Neuronal stem cell (in vitro differentiated cells): ENCODE measurements at regions not wholly inside any gene's neighbourhood (a gene's known extent, or its start where the extent isn't known, plus 50 kb on each side); places are given as distances from the start of the nearest gene placed in this dataset.

Source experiments
- DNase-seq: peaks from one replicate; pipeline ENCODE4 v3.0.0-alpha.2; 2013; ENCODE audit warnings: low spot score
- H2AFZ ChIP-seq: one replicate; pipeline ENCODE4 v1.6.1; 2013; ENCODE audit warnings: mild to moderate bottlenecking, low read length, inconsistent platforms
- H2AK5ac ChIP-seq: 2 replicates; pipeline ENCODE4 v1.6.1; 2013; ENCODE audit warnings: low read depth, mild to moderate bottlenecking, inconsistent platforms, low read length, moderate library complexity, mixed read lengths
- H2BK120ac ChIP-seq: 2 replicates; pipeline ENCODE4 v1.6.1; 2013; ENCODE audit warnings: low read depth, mild to moderate bottlenecking, inconsistent platforms, low read length, moderate library complexity, mixed read lengths
- H2BK12ac ChIP-seq: one replicate; pipeline ENCODE4 v1.6.1; 2013; ENCODE audit warnings: low read length, inconsistent platforms
- H2BK15ac ChIP-seq: 2 replicates; pipeline ENCODE4 v1.6.1; 2013; ENCODE audit warnings: mild to moderate bottlenecking, low read length, inconsistent platforms, mixed read lengths
- H2BK5ac ChIP-seq: one replicate; pipeline ENCODE4 v1.6.1; 2013; ENCODE audit warnings: inconsistent platforms, mild to moderate bottlenecking, low read length, moderate library complexity
- H3K14ac ChIP-seq: one replicate; pipeline ENCODE4 v1.6.1; 2013; ENCODE audit warnings: low read length, inconsistent platforms
- H3K18ac ChIP-seq: 2 replicates; pipeline ENCODE4 v1.6.1; 2013; ENCODE audit warnings: low read length, inconsistent platforms
- H3K23ac ChIP-seq: 2 replicates; pipeline ENCODE4 v1.6.1; 2013; ENCODE audit warnings: low read depth, mild to moderate bottlenecking, mixed read lengths, low read length, inconsistent platforms; ENCODE audit not compliant: poor library complexity
- H3K27ac ChIP-seq: replicated peaks from 3 replicates; pipeline ENCODE4 v1.5.1; 2013; ENCODE audit warnings: low read length, inconsistent platforms
- H3K27me3 ChIP-seq, 3 experiments: 2 replicates each; pipeline ENCODE4 v1.6.1; 2013; ENCODE audit warnings: low read length in 3 of 3, mild to moderate bottlenecking in 2 of 3, inconsistent platforms in 1 of 3, low read depth in 1 of 3, mixed read lengths in 1 of 3, moderate library complexity in 1 of 3; ENCODE audit not compliant: control insufficient read depth in 3 of 3, insufficient read depth in 3 of 3
- H3K36me3 ChIP-seq, 2 donors: replicated peaks in 1 of 2; 2 replicates each; pipeline ENCODE4 v1.6.1; 2013; ENCODE audit warnings: low read length in 2 of 2; ENCODE audit not compliant: control insufficient read depth in 2 of 2, insufficient read depth in 2 of 2
- H3K4ac ChIP-seq: 2 replicates; pipeline ENCODE4 v1.6.1; 2013; ENCODE audit warnings: inconsistent platforms, mild to moderate bottlenecking, low read length, moderate library complexity
- H3K4me1 ChIP-seq, 2 donors: 1 replicate in 1 of 2; 2 replicates in 1 of 2; pipeline ENCODE4 v1.6.1; 2013; ENCODE audit warnings: low read length in 2 of 2, low read depth in 1 of 2; ENCODE audit not compliant: control insufficient read depth in 2 of 2, insufficient read depth in 1 of 2
- H3K4me2 ChIP-seq: one replicate; pipeline ENCODE4 v1.6.1; 2013; ENCODE audit warnings: mild to moderate bottlenecking, low read length, inconsistent platforms; ENCODE audit not compliant: insufficient read depth, poor library complexity, severe bottlenecking
- H3K4me3 ChIP-seq, 2 donors: 2 replicates each; pipeline ENCODE4 v1.5.1; 2013; ENCODE audit warnings: low read length in 2 of 2, mild to moderate bottlenecking in 2 of 2, inconsistent platforms in 1 of 2, moderate library complexity in 1 of 2
- H3K79me1 ChIP-seq: one replicate; pipeline ENCODE4 v1.6.1; 2013; ENCODE audit warnings: low read depth, mild to moderate bottlenecking, inconsistent platforms, low read length, moderate library complexity
- H3K9ac ChIP-seq: one replicate; pipeline ENCODE4 v1.6.1; 2013; ENCODE audit warnings: mild to moderate bottlenecking, low read depth, low read length, inconsistent platforms; ENCODE audit not compliant: poor library complexity
- H3K9me3 ChIP-seq, 2 donors: replicated peaks in 1 of 2; 2 replicates each; pipeline versions ENCODE3 to v1.6.1; 2013; ENCODE audit warnings: low read length in 2 of 2, mild to moderate bottlenecking in 2 of 2, inconsistent platforms in 1 of 2, low read depth in 1 of 2, mixed read lengths in 1 of 2, moderate library complexity in 1 of 2; ENCODE audit not compliant: control insufficient read depth in 2 of 2, insufficient read depth in 1 of 2
- H4K8ac ChIP-seq: one replicate; pipeline ENCODE4 v1.6.1; 2013; ENCODE audit warnings: low read depth, mild to moderate bottlenecking, inconsistent platforms, low read length, moderate library complexity
- H4K91ac ChIP-seq: one replicate; pipeline ENCODE4 v1.6.1; 2013; ENCODE audit warnings: low read length, low read depth, mild to moderate bottlenecking, inconsistent platforms; ENCODE audit not compliant: poor library complexity
- WGBS, 2 donors: extraction: QIAGEN DNeasy Blood & Tissue Kit; methylation state at CpG; one replicate each; pipeline ENCODE4 v1.1.7; 2013; ENCODE audit warnings: missing lambda C conversion rate in 2 of 2, mixed read lengths in 1 of 2; ENCODE audit not compliant: insufficient read length in 2 of 2, insufficient replicate concordance in 1 of 2; ENCODE audit errors: extremely low coverage in 2 of 2; 5-methylcytosine and 5-hydroxymethylcytosine counted together

- no peak overlapping the region for H3K27ac ChIP-seq
- H2BK5ac ChIP-seq, result no peak overlapping the region
- no peak overlapping the region for H2BK12ac ChIP-seq
- no peak overlapping the region for H3K4me3 ChIP-seq
- H4K91ac ChIP-seq, result no peak overlapping the region
- no peak overlapping the region for H2AK5ac ChIP-seq
- H3K9me3 ChIP-seq, result no peaks in the 10 kb centered on the region
- no peak overlapping the region for H3K18ac ChIP-seq
- no CpG with 5 or more reads among the region's 1 CpG for WGBS, 2 donors
- no peak overlapping the region for H3K4me2 ChIP-seq
- H2AFZ ChIP-seq, result no peak overlapping the region
- no peak overlapping the region for H3K23ac ChIP-seq
- no peak overlapping the region for H3K9ac ChIP-seq
- H3K4me1 ChIP-seq, result no peaks in the 10 kb centered on the region
- H3K4ac ChIP-seq, result no peak overlapping the region
- no peak overlapping the region for H2BK120ac ChIP-seq
- no peaks in the 10 kb centered on the region for H3K79me1 ChIP-seq
- H3K36me3 ChIP-seq, result no peaks in the 10 kb centered on the region
- no peak overlapping the region for H4K8ac ChIP-seq
- H2BK15ac ChIP-seq, result no peak overlapping the region
- no peak overlapping the region for H3K14ac ChIP-seq
- H3K27me3 ChIP-seq, result no peaks in the 10 kb centered on the region
- no peak for DNase-seq
Observed at GRCh38 chr2:48852938-48853337, 97.4 kb upstream of the LHCGR start.

- DNase-seq, result no peak
- Histone ChIP-seq H3K9ac (no peak overlapping the region), H3K23ac (no peak overlapping the region), H4K8ac (no peak overlapping the region), H2BK5ac (no peak overlapping the region), H3K9me3 (no peaks in the 10 kb centered on the region), H3K36me3 (no peaks in the 10 kb centered on the region), H3K4me1 (no peaks in the 10 kb centered on the region), H3K4me3 (no peak overlapping the region), H4K91ac (no peak overlapping the region), H2BK120ac (no peak overlapping the region), H2BK12ac (no peak overlapping the region), H2AK5ac (no peak overlapping the region), H3K4me2 (no peak overlapping the region), H3K4ac (no peak overlapping the region), H3K79me1 (no peaks in the 10 kb centered on the region), H3K27ac (no peak overlapping the region), H3K14ac (no peak overlapping the region), H2BK15ac (no peak overlapping the region), H2AFZ (no peak overlapping the region), H3K18ac (no peak overlapping the region), H3K27me3 (no peaks in the 10 kb centered on the region)
- WGBS, 2 donors, result no CpG with 5 or more reads among the region's 3 CpGs
Observed at GRCh38 chr2:48851161-48851560, 95.6 kb upstream of the LHCGR start.

- Histone ChIP-seq H2BK5ac (no peak overlapping the region), H2BK12ac (no peak overlapping the region), H2BK15ac (no peak overlapping the region), H4K8ac (no peak overlapping the region), H3K36me3 (no peaks in the 10 kb centered on the region), H3K14ac (no peak overlapping the region), H3K18ac (no peak overlapping the region), H3K27ac (no peak overlapping the region), H2AFZ (no peak overlapping the region), H3K27me3 (no peaks in the 10 kb centered on the region), H3K9me3 (no peaks in the 10 kb centered on the region), H2BK120ac (no peak overlapping the region), H3K4ac (no peak overlapping the region), H3K9ac (no peak overlapping the region), H3K4me1 (no peaks in the 10 kb centered on the region), H3K4me2 (no peak overlapping the region), H3K4me3 (no peak overlapping the region), H2AK5ac (no peak overlapping the region), H3K79me1 (no peaks in the 10 kb centered on the region), H3K23ac (no peak overlapping the region), H4K91ac (no peak overlapping the region)
- no peak for DNase-seq
- no CpG with 5 or more reads among the region's 5 CpGs for WGBS, 2 donors
Observed at GRCh38 chr2:48849770-48850169, 94.2 kb upstream of the LHCGR start.

GRCh38 chr2:48845684-48846083 lies 90.2 kb upstream of the LHCGR start:
- Histone ChIP-seq H3K18ac (no peak overlapping the region), H2BK12ac (no peak overlapping the region), H2BK120ac (no peak overlapping the region), H3K4me1 (peaks cover 0 to 5% of the 10 kb centered on the region in 2 donors), H4K8ac (no peak overlapping the region), H3K14ac (no peak overlapping the region), H2BK5ac (no peak overlapping the region), H3K9me3 (no peaks in the 10 kb centered on the region), H3K4me3 (no peak overlapping the region), H3K27me3 (no peaks in the 10 kb centered on the region), H3K4ac (no peak overlapping the region), H4K91ac (no peak overlapping the region), H3K4me2 (no peak overlapping the region), H3K9ac (no peak overlapping the region), H3K79me1 (no peaks in the 10 kb centered on the region), H3K36me3 (no peaks in the 10 kb centered on the region), H3K27ac (no peak overlapping the region), H3K23ac (no peak overlapping the region), H2AK5ac (no peak overlapping the region), H2BK15ac (no peak overlapping the region), H2AFZ (no peak overlapping the region)
- no peak for DNase-seq
- WGBS, 2 donors, result no CpG with 5 or more reads among the region's 3 CpGs
